HCT116 (cell line): ENCODE measurements at regions not wholly inside any gene's neighbourhood (a gene's known extent, or its start where the extent isn't known, plus 50 kb on each side); places are given as distances from the start of the nearest gene placed in this dataset.

Experiments used
- EZH2 ChIP-seq: fragments of 200-600 bp; sonication (generic); IDR thresholded peaks from 2 replicates; pipeline ENCODE4 v1.6.1; 2017; ENCODE audit warnings: antibody characterized with exemption, mixed run types
- POLR2A ChIP-seq: IDR thresholded peaks from 2 replicates; pipeline ENCODE4 v1.7.0; 2011; ENCODE audit warnings: borderline replicate concordance; ENCODE audit not compliant: insufficient read depth, insufficient read length; ENCODE audit errors: extremely low read depth
- POLR2AphosphoS5 ChIP-seq: IDR thresholded peaks from 2 replicates; pipeline ENCODE4 v1.6.1; 2011; ENCODE audit warnings: mild to moderate bottlenecking, low read depth, low read length, moderate library complexity
- RAD21 ChIP-seq: IDR thresholded peaks from 2 replicates; pipeline ENCODE4 v1.6.1; 2012; ENCODE audit warnings: low read depth, mild to moderate bottlenecking
- TF ChIP-seq, protein P1 (sequence below), 3 experiments: fragments of 200-600 bp in 1 of 3; sonication (generic) in 1 of 3; IDR thresholded peaks in 2 of 3; conservative IDR thresholded peaks in 1 of 3; 2 replicates each; pipeline ENCODE4 v1.5.1; 2012 to 2017; ENCODE audit warnings: low read depth in 2 of 3, low read length in 2 of 3, antibody characterized with exemption in 1 of 3, borderline replicate concordance in 1 of 3, control low read depth in 1 of 3, mild to moderate bottlenecking in 1 of 3, mixed read lengths in 1 of 3, mixed run types in 1 of 3, moderate library complexity in 1 of 3; ENCODE audit not compliant: insufficient read depth in 1 of 3
- TF ChIP-seq, protein P2 (sequence below): IDR thresholded peaks from 2 replicates; pipeline ENCODE4 v1.6.1; 2012; ENCODE audit warnings: low read depth

DNA sequence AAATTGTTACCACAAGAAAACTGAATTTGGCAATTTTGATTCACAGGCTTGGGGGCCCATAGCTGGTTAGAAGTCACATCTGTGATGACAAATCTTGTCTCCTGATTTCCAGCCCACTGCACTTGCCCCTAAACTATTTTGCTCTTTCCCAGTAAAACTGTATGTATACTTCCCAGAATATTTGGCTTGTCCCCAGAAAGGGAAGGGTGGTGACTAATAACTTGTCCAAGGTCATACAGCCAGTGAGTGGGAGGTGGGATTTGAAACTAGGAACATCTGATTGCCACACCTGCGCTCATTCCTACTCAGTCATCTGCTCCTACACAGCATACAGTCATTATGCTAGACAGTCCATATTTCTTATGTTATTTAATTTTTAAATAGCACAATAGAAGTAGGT lies 304.5 kb downstream of the SDHAF3 start:
- no peak for TF ChIP-seq POLR2AphosphoS5
- no peak for TF ChIP-seq EZH2
- TF ChIP-seq, protein P1, sequence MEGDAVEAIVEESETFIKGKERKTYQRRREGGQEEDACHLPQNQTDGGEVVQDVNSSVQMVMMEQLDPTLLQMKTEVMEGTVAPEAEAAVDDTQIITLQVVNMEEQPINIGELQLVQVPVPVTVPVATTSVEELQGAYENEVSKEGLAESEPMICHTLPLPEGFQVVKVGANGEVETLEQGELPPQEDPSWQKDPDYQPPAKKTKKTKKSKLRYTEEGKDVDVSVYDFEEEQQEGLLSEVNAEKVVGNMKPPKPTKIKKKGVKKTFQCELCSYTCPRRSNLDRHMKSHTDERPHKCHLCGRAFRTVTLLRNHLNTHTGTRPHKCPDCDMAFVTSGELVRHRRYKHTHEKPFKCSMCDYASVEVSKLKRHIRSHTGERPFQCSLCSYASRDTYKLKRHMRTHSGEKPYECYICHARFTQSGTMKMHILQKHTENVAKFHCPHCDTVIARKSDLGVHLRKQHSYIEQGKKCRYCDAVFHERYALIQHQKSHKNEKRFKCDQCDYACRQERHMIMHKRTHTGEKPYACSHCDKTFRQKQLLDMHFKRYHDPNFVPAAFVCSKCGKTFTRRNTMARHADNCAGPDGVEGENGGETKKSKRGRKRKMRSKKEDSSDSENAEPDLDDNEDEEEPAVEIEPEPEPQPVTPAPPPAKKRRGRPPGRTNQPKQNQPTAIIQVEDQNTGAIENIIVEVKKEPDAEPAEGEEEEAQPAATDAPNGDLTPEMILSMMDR (IDR thresholded peaks at IDR 0.05 in 2 of 3, conservative IDR thresholded peaks at IDR 0.05 in 1 of 3; ENCODE audit: borderline replicate concordance in 1 of 3, insufficient read depth in 1 of 3, low read depth in 2 of 3, low read length in 2 of 3), result no peak
- TF ChIP-seq POLR2A, result no peak
- TF ChIP-seq, protein P2, sequence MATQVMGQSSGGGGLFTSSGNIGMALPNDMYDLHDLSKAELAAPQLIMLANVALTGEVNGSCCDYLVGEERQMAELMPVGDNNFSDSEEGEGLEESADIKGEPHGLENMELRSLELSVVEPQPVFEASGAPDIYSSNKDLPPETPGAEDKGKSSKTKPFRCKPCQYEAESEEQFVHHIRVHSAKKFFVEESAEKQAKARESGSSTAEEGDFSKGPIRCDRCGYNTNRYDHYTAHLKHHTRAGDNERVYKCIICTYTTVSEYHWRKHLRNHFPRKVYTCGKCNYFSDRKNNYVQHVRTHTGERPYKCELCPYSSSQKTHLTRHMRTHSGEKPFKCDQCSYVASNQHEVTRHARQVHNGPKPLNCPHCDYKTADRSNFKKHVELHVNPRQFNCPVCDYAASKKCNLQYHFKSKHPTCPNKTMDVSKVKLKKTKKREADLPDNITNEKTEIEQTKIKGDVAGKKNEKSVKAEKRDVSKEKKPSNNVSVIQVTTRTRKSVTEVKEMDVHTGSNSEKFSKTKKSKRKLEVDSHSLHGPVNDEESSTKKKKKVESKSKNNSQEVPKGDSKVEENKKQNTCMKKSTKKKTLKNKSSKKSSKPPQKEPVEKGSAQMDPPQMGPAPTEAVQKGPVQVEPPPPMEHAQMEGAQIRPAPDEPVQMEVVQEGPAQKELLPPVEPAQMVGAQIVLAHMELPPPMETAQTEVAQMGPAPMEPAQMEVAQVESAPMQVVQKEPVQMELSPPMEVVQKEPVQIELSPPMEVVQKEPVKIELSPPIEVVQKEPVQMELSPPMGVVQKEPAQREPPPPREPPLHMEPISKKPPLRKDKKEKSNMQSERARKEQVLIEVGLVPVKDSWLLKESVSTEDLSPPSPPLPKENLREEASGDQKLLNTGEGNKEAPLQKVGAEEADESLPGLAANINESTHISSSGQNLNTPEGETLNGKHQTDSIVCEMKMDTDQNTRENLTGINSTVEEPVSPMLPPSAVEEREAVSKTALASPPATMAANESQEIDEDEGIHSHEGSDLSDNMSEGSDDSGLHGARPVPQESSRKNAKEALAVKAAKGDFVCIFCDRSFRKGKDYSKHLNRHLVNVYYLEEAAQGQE, result no peak
- TF ChIP-seq RAD21, result no peak
